Hematopoietic multipotent progenitor cell treated with erythropoietin and hydrocortisone succinate and interleukin-3 and kit ligand, for 15 days (in vitro differentiated cells): ENCODE measurements at regions not wholly inside any gene's neighbourhood (a gene's known extent, or its start where the extent isn't known, plus 50 kb on each side); places are given as distances from the start of the nearest gene placed in this dataset.
"Not testable (repeated sequence)": the region's sequence is repeated elsewhere in the genome, so short reads cannot be mapped to it uniquely, and the experiment has no call there.

Source experiments
- DNase-seq: peaks from one replicate; pipeline ENCODE4 v3.0.0-alpha.2; 2015; ENCODE audit warnings: low spot score

DNA sequence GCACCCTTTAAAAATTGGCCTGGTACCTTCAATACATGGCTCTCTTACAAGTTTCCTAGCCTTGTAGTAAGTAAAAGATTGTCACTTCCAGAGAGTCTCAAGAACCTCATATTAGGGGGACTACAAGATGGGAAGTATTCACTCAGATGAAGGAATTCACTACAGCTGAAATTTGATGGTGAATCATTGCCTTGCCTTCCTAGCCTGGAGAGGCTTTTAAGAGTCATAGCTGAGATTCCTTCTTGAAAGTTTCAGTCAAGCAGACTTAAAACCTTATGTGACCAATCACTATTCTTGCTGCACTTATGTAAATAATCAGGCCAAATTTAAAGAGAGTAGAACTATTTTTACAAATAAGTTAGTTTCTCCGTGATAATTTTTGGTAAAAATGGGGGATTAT, 451.6 kb downstream of the TRHDE start:
- DNase-seq = no peak

DNA sequence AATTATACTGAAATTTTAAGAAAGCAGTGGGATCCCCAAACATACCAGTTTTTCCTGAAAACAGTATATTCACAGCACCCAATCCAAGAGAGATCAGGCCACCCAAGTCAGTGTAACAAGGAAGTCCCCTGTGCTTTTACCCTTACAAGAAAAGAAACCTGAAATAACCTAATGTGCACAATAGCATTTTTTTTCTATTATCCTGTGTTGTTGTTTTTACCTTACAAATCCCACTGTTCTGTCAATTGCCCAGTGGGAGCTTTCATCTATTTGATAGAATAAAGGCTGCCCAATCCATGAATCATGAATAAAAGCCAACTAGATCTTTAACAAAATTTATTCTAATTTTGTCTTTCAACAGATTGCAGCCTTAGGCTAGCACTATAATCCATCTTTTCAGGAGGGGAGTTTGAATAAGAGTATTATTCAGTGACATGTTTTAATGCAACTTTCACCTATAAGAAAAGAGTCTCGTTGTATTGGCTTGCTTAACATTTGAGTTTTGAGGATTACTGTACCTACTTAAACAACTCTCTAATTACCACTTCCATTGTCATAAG, 457.4 kb downstream of the TRHDE start:
- no peak for DNase-seq

DNA sequence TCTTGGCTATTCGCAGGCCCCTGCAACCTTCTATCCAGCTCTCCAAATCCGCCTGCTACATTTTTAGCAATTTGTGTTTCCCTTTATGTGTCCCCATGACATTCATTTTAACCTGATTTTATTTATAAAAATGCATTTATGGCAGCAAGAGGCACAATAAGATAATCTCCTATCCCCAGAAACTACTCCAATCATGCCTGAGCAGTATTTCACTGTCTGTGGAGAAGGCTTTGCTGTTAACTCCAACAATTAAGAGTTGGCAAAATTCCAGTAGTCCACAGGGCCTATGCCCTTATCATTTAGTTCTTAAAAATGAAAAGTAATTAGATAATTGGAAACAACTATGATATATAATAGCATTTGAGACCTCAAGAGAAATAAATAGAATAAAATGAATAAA, 462.4 kb downstream of the TRHDE start:
- DNase-seq = no peak

DNA sequence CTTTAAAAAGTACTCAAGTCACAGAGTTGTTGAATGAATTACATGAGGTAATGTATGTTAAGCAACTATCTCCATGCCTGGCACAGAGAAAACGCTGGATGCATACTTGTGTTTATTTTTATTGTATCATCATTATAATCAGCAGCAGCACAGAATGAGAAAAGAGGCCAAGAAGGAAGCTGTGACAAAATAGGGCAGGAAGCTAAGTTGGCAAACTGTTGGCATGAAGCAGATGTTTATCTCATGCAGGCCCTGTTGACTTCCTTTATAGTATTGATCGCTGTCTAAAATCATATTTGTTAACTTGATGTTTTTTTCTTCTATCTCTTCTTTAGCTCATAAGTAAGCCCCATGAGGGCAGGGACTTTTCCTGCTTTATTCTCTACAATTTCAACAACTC, 466.6 kb downstream of the TRHDE start:
- no peak for DNase-seq

DNA sequence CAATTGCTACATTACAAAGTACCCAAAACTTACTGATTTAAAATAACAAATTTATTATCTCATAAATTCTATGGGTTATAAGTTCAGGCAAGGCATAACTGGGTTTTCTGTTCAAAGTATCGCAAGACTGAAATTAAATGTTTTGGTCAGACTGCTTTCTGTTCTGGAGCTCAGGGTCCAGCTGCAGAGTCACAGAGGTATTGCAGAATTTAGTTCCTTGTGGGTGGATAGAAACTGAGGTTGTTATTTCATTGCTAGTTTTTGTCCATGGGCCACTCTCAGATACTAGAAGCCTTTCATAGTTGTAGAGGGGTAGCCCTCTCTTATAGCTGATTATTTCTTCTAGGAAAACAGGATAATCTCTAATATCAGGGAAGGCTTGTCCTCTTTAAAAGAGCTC, 467.9 kb downstream of the TRHDE start:
- no peak for DNase-seq

DNA sequence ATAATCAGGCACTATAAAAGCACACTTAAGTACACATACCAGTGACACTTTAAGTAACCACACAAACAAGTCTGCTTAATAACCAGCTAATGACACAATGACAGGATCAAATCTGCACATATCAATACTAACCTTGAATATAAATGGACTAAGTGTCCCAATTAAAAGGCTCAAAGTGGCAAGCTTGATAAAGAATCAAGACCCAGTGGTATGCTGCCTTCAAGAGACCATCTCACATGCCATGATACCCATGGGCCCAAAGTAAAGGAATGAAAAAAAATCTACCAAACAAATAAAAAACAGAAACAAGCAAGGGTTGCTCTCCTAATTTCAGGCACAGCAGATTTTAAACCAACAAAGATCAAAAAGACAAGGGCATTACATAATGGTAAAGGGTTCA, 470.4 kb downstream of the TRHDE start:
- no peak for DNase-seq

DNA sequence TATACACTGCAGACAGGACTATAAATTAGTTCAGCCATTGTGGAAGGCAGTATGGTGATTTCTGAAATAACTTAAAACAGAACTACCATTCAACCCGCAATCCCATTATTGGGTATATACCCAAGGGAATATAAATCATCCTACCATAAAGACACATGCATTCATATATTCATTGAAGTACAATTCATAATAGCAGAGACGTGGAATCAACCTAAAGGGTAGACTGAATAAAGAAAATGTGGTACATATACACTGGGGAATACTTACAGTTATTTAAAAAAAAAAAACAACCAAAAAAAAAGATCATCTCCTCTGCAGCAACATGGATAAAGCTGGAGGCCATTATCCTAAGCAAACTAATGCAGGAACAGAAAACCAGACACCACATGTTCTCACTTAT, 473.9 kb downstream of the TRHDE start:
- DNase-seq = no peak

DNA sequence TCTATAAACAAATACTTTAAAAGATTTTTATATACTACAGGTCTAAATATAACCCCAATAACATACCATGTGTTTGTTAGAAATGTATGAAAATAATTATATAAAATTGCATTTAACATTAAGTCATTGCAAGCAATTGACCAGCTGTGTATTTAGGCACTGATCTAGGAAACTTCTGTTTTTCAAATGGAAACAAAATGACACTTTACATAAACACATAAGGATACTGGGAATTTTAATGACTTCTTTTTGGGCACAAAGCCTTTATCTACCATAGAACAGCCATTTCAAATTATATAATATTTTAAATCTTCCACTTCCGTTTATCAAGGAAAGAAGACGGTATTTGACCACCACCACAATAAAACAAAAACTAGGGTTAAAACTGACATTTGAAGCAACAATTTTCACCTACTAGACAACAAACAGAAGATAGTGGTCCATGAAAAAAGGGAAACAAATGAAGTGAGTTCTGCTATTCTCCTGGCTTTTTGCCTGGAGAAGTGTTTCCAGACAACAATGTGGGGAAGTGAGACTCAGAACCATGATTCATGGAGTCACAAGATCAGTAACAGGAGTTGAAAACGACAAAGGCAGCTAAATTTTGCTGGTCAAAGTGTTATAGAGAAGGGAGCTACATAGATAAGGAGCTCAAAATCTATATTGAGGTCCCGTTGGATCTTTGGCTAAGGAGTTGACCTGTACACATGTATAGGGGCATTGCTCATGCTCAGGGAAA, 475.1 kb downstream of the TRHDE start:
- no peak for DNase-seq

DNA sequence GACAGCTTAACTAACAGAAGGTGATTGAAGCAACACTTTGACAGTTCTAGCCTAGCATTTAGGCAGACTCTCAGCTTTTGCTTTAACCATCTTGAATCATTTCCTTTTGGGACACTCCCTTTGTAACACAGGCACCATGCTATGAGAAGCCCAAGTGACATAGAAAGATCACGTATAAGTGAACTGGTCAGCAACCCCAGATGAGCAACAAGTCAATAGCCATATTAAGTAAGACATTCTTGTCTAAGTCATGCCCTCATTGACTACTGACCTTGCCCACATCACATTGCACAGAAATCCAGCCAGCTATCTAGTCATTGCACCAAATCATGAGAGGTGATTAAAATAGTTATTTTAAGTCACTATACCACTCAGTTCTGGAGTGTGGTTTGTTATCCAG, 476.8 kb downstream of the TRHDE start:
- no peak for DNase-seq

DNA sequence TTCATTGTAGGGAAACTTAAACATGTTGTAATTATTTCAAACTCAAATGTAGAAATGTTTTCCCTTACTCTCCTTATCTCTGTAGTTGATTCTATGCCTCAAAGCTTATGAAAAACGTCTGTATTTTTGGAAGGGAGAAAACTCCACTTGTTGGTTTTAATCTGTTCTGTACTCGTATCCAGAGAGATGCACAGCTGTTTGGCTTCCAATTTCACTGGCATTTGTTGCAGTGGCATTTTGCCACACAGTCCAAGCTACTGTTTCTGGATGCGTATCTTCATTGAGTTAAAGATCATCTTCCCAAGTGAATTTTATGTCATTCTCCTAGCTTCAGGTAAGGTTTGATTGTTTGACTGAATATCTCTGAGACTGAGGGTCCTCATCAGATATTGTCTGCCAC, 481.4 kb downstream of the TRHDE start:
- DNase-seq = no peak

DNA sequence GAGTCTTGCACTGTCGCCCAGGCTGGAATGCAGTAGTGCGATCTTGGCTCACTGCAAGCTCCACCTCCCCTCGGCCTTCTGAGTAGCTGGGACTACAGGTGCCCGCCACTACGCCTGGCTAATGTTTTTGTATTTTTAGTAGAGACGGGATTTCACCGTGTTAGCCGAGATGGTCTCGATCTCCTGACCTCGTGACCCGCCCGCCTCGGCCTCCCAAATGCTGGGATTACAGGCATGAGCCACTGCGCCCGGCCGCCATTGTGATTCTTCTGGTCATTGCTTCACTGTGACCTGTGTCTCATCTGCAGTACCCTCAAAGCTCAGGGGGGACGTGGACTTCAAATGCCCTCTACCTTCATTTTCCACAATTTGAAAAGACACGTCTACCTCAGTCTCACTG, 481.9 kb downstream of the TRHDE start:
- DNase-seq = not testable (repeated sequence)

DNA sequence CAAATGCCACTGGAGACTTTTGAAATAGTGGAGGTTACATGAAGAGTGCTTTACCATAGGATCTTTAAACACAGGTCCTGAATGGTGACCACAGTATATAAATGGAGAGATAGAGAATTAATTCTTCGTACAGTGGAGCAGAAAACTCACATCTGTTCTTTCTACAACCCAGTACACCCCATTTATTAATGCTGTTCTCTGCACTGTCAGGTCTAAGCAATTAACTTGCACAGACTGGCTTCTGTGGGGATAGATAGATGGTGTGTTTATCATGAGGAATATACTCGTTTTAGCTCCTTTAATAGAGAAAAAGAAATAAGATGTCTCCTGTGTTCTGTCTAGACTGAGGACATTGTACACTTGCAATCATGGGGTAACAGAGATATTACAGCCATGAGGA, 494.3 kb downstream of the TRHDE start:
- no peak for DNase-seq

DNA sequence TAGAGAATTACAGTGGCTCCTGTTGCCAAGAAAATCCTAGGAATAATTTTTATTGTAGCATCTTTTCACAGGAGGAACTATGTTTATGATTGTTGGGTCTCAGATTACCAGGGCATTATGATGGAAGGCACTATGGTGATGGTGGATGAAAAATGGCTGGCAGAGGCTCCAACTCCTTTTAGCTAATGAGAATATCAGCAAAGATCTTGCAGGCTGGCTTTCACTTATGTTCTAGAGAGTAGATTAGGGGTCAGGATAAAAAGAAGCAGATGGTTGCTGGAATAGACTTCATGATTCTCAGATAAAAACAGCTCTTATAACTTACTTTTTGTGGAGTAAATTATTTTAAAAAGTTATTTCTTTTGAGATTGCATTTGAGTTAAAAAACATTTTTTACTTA, 501.9 kb downstream of the TRHDE start:
- DNase-seq = no peak

DNA sequence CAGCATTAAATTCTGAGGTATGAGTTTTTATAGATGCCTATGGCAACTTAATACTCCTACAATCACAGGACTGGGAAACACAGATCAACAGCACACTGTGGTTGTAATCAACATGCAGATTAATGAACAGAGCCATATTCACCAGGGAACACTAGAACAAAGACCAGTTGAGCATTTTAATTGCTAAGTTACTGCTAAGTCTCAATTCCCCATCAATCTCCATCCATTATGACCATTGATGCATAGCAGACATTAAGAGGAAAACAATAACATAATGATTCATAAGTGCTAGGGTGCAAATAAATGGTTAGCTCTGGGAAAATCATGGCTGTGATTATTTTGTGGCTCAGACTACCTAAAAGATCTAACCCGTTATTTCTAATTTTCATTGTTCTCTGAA, 505.6 kb downstream of the TRHDE start:
- DNase-seq = no peak

DNA sequence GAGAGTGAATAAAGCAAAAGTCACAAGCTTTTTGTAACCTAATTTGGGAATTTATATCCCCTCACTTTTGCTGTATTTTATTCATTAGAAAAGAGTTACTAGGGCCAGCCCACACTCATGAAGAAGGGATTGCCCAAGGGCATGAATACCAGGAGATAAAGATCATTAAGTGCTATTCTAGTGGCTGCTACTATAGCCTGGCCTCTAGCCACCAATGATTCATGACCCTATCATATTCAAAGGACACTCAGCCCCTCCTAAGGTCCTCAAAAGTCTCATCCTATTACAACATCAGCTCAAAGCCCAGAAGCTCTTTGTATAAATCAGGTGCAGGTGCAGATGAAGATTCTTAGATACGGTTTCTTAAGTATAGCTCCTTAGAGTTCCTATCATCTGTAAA, 518.1 kb downstream of the TRHDE start:
- no peak for DNase-seq

DNA sequence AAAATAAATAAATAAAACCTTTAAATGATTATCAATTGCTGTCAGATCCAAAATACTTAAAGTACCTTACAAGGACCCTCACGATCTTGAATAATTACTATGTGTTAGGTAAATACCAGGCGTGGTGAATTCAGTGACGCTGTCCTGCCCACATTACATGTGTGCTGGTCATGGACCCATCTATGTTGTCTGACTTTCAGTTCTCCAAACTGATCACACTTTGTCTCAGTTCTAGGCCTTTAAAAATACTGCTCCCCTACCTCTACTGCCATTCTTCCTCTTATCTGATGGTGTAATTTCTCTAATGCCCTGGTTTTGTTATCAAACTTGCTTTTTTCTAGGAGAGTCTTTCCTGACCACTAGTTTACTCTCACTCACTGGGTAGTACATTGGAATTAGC, 520.7 kb downstream of the TRHDE start:
- no peak for DNase-seq

DNA sequence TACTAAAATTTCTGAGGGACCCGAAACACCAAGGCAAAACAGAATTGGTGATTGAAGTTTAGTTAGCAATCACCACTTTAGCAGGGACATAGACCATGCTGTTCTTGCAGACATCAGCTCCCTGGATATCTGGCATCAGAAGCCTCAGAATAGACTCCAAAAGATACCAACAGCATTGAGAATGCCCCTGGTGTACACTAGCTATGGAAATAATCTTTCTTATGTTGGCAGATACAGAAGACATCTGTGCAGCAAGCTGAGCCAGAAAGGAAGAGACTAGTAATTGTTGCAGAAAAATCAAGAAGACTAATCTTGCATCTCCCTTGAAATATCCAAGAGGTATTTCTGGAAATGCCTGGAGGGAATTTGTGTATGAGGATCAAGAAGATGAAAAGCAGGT, 521.6 kb downstream of the TRHDE start:
- DNase-seq = no peak

DNA sequence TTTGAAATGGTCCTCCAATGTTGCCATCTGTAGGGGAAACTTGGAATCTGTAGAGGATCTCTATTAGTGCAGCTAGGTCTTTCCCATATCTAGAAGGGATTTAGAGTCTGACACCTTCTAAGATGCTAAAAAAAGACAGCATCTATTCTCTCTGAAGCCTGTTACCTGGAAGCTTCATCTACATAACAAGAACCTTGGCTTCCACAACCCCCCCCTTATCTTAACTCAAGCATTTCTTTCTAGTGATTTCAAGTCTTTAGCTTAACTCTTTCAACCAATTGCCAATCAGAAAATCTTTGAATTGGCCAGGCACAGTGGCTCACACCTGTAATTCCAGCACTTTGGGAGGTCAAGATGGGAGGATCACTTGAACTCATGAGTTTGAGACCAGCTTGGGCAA, 543.3 kb downstream of the TRHDE start:
- no peak for DNase-seq

DNA sequence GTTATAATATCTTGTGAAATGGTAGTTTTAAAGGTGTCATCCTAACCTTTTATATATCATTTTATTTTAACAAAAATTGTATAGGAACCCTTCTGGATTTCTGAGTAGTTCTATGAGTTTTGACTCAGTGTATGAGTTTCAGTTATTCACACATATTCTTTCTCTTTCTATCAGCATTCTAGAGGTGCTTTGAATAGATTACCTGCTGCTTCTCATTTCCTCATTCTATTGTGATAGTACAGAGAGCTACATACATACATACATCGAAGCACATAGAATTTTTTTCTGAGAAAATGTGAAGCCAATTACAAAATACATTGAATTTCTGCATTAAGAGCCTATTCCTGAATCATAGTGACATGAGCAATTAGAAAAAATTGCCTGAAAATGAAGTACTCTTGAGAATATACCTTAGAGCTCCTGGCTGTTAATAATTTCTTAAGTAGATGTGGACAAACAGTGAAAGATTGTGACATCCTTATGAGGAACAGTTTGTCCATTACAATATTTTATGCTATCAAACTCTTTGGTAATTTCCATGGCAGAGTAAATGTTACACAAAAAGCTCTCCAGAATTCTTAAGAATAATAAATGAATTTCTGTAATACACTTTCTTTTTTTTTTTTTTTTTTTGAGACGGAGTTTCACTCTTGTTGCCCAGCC, 556.6 kb downstream of the TRHDE start:
- DNase-seq = no peak

DNA sequence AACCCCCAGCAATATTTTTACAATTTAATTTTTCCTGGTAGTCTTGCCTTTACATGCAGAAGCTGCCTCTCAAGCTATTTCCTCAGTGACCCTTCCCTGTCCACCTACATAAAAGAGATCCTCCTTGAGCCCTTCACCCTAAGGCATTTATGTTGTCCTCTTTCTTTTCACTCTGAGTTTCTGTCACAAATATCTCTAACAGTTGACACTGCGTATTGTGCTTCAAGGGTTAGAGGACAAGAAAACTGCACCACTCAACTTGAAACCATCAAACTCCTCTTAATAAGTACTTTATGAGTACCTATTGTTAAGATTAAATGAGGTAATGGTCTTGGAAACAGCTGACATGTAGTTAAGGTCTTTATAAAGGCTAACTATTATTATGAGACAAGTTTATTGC, 557.7 kb downstream of the TRHDE start:
- no peak for DNase-seq

DNA sequence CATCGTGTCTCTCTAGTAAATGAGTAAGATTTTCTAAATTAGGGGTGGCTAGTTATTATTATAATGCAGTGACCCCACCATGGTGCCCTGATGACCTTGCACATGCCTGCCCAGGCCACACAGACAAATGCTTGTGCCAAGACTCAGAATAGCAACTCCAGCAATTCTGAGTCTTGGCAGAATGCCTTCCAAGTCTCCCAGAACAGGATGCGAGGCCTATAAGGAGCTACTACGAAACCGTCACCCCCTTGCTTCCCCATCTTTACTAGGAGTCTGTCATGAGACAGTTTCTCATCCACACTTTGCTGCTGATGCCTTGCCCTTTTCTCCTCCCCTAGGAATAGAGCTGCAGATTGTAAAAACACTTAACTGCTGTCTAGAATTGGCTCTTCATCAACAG, 559.9 kb downstream of the TRHDE start:
- DNase-seq = no peak

DNA sequence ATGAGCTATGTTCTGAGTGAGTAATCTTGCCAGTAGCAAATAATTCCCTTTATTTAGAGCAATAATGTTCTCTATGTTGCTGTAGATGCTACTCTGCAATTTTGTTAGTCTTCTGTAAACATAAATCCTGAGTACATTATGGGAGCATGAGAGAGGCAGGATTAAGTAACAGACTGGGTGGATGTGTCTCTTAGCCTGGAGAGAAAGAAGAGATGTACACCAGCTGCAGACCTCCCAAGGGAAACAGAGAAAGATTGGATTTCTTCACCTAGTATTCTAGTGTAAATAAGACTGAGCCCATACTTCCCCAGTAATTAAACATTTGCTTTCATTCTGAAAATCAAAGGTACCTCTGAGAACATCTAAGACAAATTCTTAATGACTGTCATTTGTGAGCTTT, 564.0 kb downstream of the TRHDE start:
- DNase-seq = no peak

DNA sequence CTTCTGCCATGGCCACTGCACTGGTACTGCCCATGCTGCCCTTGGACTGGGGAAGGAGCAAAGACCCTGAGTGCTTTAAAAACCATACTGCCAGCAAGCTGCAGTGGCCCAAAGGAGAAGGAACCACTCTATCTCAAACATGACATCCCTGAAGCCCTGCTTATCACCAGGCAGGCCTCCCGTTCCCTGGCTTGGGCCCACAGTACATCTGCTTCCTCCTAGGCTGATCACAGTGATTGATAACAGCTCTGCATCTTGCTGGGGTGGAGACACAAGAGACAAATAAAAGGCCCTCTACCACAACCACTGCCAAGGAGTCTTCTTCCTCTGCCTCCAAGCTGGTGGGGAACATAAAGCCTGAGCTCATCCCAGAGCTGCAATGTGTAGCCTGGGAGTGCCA, 567.5 kb downstream of the TRHDE start:
- no peak for DNase-seq

DNA sequence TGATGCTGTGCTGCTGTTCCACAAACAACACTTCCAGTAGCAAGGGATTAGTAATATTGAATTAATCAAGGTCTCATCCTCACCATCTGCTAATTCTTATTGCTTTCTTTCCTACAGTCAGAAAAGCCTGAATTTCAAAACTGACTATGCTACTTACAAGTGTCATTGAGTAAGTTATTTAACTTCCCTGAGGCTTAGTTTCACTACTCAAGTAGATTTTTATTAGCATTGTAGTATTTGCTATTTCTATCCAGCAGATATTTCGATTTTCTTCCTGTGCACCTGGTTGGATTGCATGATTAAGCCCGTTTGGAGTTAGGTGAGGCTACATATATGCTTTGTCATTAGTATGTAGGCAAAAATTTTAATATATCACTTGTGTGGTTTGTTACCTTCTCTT, 591.5 kb downstream of the TRHDE start:
- DNase-seq = no peak
